AG09319 (cell line): ENCODE measurements at regions not wholly inside any gene's neighbourhood (a gene's known extent, or its start where the extent isn't known, plus 50 kb on each side); places are given as distances from the start of the nearest gene placed in this dataset.

Source experiments
- DNase-seq: peaks from one replicate; pipeline ENCODE4 v3.0.0-alpha.2; 2010; ENCODE audit warnings: low read depth; ENCODE audit errors: extremely low read depth
- CTCF ChIP-seq: IDR thresholded peaks from 2 replicates; pipeline ENCODE4 v1.5.1; 2011; ENCODE audit warnings: low read depth, mild to moderate bottlenecking, inconsistent platforms, low read length, moderate library complexity

- no peak for TF ChIP-seq CTCF
- no peak for DNase-seq
These were observed 114.8 kb upstream of the PLPP4 start for GRCh38 chr10:120342115-120342714.

GRCh38 chr10:120345186-120345585 lies 111.8 kb upstream of the PLPP4 start:
- TF ChIP-seq CTCF = no peak
- no peak for DNase-seq

GRCh38 chr10:120347644-120348043 lies 109.4 kb upstream of the PLPP4 start:
- TF ChIP-seq CTCF = no peak
- no peak for DNase-seq

- no peak for TF ChIP-seq CTCF
- no peak for DNase-seq
These were observed 108.0 kb upstream of the PLPP4 start for GRCh38 chr10:120349069-120349468.

GRCh38 chr10:120355425-120355824 lies 101.6 kb upstream of the PLPP4 start:
- no peak for DNase-seq
- no peak for TF ChIP-seq CTCF

- TF ChIP-seq CTCF = no peak
- DNase-seq = no peak
These were observed 96.5 kb upstream of the PLPP4 start for GRCh38 chr10:120360571-120360970.

GRCh38 chr10:120365872-120366271 lies 91.2 kb upstream of the PLPP4 start:
- no peak for DNase-seq
- no peak for TF ChIP-seq CTCF
